ENCODE measurements at regions not wholly inside any gene's neighbourhood (a gene's known extent, or its start where the extent isn't known, plus 50 kb on each side); places are given as distances from the start of the nearest gene placed in this dataset.
"Not testable (repeated sequence)": the region's sequence is repeated elsewhere in the genome, so short reads cannot be mapped to it uniquely, and the experiment has no call there.

DNA sequence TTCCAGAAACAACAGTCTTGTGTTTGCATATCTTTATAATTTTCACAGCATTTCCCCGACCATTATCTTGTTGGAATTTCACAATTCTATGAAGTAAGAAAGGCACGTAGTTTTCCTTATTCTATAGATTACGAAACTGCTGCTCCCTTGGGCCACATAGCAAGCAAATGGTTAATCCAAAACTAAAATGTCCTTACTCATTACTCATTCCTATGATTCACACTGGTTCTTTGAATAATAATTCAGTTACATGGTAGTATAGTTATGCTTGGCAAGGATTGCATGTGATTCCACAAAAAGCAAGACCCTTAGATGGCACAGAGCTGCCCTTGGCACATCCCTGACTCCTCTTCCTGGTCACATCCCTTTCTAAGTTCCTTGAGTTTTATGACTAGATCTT is 51.2 kb downstream of the OR13H1 start:
- DNase-seq: no peak

DNA sequence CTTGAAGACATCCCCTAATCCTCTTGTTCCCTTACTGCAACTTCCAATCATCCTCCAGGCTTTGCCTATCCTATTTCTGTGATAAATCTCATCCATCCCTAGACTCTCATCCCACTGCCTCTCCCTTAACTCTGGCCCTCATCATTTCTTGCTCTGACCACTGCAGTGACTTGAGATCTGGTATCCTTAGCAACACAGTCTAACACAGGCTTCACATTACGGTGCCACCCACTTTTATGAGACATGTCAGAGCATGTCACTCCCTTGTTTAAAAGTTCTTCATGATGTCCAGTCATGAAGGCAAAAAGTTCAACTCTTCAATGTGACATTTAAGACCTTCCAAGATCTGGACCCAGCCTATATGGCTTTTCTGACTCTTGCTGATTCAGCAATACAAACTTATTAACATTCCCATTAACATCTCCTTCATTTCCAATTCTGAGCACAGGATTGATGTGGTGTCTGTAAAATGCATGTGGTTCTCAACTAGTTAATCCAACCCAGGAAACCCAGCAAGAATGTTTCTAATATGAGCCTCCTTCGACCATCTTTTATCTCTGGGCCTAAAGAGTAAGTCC is 64.0 kb downstream of the OR13H1 start:
- no peak for DNase-seq

DNA sequence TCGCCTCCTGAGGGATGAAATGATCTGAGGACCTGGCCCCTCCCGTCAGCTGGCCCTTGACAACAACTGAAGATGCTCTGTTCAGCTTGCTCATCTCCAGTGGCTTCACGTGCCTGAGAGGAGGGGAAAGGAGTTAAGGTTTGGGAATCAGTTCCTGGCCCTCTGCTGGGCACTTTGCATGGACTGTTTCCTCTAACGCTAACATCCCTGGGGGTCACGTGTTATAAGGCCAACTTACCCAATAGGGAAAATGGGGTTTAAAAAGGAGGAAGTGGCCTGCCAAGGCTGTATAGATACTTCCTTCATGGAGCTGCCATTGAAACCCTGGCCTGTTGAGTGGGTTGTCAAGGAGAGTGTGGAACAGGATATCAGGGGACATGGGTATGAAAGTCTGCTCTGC is 65.6 kb downstream of the OR13H1 start:
- no peak for DNase-seq

DNA sequence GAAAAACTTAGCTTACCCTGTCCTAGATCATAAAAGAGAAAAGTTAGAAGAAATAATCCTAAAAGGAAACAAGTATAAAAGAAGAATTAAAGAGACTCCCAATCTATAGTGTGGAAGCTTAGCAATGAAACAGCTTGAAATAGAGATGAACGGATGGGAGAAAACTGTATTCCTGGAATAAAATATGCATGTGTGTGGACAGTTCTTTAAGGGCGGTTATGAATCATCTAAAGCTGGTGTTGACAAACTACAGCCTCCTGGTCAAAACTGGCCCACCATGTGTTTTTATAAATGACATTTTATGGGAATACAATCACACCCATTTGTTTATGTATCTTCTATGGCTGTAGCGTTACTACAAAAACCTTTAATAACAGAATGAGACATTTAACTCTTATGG is 69.4 kb downstream of the OR13H1 start:
- DNase-seq: no peak

DNA sequence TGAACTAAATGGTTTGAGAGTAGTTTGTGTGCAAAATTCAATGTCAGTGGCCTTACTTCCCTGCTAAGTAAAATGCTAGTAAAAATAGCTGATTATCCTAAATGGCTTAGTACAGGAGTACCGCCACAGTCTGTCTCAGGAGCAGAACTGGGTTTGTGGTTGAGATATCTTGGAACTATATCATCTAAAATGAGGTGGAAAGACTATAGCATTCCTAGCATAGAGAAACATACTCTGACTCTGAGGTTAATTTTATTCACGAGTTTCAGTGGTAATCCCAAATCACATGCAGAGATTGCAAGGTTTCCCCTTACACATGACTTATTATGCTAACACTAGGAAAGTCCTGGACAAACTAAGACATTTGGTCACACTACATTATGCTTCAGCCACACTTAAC is 70.4 kb downstream of the OR13H1 start:
- no peak for DNase-seq

DNA sequence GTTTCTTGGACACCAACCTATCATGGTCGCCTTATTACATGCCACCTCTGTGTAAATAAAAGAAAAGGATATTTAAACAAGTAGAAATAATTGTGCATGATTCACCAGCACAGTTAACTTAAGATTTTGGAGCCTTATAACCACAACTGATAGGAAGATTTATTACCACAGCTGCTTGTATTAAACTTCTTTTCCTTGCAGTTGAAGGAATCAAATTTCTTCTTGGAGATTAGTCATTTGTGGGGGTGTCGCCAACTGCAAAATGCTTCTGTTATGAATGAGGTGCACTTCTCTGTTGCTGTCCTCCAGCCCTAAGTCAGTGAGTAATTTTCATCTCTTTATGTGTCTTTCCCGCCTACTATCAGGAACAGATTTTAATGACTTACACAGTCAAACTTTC is 73.3 kb downstream of the OR13H1 start:
- DNase-seq: no peak

DNA sequence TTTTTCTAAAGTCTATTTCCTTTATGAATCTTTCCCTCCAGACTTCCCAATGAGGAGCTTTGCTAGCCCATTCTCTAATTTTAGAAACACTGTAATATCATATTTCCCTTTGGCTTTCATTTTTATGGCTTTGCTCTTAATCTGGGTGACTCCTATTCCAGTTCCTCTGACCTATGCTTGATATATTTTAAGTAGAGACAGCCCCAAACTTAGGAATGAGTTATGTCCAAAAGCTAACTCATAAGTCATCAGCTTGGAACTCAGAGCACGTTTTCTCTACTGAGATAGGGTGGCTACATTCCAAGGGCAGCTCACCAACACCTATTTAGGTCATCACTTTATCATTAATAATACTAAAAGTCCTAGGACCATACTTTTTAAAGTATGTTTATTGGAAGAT is 77.8 kb downstream of the OR13H1 start:
- DNase-seq: no peak

DNA sequence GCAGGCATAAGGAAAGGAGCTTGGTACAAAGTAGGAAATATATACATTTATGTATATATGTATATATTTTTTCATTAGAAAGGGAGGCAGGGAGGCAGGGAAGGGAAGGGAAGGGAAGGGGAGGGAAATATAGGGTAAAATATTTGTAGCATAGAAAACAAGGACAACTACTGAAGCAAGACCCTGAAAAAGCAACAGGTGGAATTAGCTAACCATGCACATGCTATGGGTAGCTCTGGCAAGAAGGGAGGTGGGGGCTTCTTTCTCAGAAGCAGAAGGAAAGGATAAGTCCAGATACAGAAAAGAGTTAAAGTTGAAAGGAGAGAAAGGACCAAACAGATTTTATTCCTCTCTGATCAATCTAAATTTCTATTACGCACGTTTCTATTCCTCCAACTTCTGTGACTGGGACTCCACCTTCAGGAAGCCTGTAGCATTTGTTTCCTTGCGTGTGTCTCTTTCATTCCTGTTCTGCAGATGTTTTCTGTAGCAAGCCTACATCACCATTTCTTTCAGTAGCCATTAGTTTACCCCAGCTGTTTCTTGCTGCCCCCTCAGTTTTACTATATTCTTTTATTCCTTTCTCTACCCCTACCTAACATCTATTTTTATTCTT is 82.9 kb downstream of the OR13H1 start:
- DNase-seq: no peak

DNA sequence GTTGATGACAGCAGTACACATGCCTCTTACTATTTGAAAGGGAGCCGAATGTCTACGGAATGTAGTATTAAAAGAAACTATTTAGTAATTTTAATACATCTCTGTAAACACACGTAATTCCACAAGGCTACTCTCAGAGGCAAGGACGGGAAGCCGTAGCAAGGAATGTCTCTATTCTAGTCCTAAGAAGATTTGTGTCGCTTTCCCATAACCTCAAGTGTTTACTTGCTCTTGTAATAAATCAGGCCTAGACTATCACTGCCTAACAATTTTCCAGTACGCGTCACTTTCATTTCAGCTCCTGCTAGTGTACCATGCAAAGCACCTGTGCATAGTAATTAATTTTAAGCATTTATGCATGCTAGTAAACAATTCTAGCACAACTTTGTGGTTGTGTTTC is 86.7 kb downstream of the OR13H1 start:
- DNase-seq: no peak

DNA sequence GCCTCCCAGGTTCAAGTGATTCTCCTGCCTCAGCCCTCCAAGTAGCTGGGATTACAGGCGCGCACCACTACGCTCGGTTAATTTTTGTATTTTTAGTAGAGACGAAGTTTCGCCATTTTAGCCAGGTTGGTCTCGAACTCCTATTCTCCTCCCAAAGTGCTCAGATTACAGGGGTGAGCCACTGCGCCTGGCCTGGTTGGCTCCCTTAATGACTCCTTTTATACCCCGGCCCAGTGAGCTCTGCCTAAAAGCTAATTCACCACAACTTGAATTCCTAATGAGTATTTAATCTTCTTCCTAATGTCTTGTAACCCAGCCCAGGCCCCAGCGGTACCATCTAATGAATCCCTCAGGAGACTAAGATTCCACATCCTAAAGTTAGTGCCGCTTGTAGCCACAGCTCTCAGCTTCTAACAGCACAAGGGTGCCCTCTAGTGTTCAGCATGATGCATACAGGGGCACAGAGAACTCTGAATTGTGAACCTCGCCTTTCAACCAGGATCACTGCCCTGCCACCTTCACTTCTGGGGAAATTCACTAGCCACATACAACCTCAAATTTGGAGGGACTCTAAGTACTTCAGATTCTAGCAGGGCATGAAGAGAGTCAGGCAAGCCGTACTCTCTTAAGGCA is 89.5 kb downstream of the OR13H1 start:
- peak; percentile 8 for DNase-seq

DNA sequence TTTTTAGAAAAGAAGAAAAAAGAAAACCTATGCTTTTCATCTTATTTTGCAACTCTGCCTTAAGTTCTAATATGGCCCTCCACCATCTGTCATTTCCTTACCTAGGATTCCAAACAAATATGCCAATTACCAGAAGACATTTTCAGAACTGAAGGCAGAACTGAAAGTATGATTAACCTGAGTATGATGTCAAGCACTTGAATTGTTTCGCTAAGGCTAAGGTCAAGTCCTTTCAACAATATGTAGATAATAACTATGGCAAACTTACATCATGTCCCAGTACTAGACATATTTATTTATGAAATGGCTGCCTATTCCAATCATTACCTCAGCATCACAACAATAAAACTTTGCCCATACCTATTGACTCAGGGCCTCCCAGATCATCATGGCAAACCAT is 91.0 kb downstream of the OR13H1 start:
- DNase-seq: no peak

DNA sequence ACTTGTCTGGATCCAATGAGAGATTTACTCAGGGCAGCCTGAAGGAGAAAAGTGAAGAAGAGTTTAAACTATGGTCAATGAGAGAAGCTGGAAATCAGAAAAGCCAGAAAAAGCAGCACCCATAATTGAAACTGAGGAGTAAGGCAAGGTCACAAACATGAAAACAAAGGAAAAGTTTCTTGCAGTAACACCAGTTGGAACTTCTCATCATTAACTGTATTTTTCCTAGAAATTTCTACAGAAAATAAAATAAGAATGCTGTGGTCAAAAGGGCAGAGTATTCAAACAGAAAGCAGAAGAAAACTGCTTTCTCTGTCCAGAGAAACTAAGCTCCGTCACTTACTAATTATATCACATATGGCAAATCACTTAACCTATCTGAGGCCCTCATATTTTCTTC is 102.2 kb downstream of the OR13H1 start:
- no peak for DNase-seq

DNA sequence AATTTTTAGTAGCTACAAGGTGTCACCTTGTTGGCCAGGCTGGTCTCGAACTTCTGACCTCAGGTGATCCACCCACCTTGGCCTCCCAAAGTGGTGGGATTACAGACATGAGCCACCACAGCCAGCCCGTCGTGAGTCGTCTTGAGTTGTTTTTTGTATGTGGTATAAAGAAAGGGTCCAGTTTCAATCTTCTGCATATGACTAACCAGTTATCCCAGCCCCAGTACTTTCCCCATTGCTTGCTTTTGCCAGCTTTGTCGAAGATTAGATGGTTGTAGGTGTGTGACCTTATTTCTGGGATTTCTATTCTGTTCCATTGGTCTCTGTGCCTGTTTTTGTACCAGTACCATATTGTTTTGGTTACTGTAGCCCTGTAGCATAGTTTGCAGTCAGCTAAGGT is 105.9 kb downstream of the OR13H1 start:
- DNase-seq: no peak

DNA sequence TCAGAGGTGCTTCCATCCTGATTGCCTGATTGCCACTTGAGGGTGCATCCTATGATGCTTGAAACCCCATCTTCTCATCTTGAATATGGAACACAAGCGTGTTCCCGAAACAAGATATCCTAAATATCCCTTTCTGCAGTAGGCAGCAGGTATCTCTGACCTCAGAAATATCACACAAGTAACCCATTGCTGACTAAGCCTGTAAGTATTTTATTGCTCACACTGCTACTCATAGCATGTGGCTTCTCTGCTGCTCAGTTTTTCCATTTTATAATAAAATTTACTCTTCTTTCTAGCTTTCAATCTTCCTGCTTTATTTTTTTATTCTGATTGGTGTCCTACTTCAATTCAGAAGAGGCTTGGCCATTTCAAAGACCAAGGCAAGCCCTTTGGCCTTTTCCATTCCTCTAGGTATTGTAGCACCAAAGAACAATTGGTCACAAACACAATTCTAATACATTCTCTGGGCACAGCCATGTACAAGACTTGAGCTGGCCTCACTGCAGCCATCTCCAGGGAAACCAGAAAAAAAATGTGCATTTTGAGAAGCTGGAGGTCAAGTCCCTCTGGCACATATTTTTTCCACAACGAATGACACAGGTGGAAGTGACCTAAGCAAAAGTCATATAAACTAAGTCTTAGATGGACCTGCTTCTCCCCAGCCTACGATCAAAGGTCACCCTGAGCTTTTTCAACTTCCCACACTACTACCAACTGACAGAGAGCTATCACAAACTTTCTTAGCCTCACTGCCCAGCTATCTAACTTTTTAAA is 107.0 kb downstream of the OR13H1 start:
- no peak for DNase-seq

DNA sequence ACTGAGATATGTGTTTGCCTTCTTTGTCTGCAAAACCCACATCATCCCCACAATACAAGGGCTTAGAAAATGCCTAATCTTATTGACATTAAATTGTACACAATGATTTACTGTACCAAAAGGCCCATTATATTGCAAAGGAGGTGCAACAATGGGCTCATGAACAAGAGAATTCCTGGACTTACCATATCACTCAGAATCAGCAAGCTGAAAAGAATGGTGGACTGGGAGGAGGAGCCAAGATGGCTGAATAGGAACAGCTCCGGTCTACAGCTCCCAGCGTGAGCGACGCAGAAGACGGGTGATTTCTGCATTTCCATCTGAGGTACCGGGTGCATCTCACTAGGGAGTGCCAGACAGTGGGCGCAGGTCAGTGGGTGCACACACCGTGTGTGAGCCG is 119.9 kb downstream of the OR13H1 start:
- not testable (repeated sequence) for DNase-seq

DNA sequence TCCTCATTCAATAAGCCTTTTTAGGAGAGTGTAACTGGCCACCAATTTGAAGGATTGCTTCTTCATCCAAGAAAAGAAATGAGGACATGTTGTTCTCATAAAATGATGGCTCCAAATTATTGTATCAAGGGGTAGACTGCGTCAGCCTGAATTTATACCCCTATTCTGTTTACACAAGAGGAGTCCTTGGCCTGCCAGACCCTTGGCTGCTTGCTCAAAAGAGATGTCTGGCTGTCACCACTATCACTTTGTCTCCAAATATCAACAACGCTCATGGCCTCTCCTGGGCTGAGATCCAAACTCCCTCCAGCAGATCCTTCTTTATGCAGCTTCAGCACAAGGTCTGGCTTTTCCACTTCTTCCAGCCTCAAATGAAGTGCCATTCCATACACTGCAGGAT is 127.9 kb downstream of the OR13H1 start:
- DNase-seq: no peak

DNA sequence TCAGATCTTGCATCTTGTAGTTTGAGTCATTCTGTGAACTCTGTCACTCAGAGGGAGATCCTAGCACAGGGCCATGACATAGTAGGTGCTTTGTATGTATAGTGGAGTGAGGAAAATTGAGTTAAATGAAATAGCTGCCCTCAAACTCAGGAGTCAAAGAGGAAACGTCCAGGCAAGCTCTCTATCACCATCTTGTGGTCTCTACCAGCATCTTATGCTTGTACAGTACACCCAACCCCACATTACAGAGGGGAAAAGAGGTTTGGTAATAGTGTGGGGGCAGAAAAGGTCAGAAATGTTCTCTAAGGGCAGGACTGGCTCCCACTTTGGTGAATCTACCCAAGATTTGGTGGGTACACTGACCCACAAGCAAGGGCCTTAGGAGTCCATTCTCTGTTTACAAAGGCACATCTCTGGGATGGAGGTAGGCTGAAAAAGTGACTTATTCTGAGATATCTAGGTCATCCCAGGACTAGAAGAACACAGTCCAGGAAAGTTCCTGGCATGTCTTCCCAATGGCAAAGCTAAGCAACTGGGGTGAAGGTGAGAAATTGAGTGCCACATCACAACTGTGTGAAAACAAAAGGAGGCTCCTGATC is 131.8 kb downstream of the OR13H1 start:
- DNase-seq: no peak

DNA sequence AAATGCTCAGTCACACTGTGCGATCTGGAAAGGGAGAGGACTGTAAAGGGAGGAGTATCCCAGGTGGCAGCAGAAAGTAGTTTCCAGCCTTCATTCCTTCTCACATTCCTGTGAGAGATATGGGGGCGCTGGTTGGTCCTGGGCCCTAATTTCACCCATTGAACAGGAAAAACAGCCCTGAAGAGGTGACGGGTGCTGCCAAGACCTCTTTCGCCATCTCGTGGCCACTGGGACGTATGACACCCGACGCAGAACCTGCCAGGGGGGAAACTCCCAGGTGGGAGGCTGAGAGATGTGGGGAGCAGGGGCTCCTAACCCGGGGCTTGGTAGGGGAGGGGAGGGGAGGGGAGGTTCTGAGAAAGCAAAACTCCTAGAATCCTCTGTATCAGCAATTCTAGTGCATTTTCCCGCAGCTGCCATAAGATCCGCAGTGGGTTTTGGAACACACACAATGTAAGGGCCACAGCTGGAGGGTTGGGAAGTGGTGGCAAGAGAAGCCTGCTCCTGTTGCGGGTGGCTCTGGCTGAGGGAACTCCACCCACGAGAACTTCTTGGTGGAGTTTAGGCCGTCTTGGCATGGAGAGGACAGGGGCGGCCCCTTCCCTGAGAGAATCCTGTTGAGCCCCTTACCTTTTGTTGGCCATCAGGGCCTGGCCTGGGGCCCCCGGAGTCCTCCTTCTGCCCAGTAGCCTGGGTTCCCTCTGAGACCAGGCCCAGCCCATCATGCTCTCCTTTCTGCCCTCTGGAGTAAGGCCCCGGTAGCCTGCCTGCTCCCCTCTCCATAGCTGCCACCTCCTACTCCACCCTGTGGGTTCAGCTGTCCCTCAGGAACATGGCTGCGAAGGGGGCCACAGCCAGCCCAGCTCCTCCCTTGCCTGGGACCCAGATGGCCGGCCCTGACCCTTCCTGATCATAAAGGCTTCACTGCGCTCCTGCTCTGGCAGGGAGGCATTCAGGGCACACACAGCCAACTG is 134.1 kb downstream of the OR13H1 start:
- peak; percentile 25 for DNase-seq

DNA sequence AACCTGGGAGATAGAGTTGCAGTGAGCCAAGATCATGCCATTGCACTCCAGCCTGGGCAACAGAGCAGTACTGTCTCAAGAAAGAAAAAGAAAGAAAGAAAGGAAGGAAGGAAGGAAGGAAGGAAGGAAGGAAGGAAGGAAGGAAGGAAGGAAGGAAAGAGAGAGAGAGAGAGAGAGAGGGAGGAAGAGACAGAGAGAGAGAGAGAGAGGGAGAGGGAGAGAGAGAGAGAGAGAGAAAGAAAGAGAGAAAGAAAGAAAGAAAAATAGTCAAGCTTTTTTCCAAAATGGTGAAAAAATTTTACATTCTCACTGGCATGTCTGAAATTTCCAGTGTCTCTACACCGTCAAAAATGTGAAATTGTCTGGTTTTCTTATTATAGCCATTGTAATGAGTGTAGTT is 138.9 kb downstream of the OR13H1 start:
- DNase-seq: not testable (repeated sequence)

DNA sequence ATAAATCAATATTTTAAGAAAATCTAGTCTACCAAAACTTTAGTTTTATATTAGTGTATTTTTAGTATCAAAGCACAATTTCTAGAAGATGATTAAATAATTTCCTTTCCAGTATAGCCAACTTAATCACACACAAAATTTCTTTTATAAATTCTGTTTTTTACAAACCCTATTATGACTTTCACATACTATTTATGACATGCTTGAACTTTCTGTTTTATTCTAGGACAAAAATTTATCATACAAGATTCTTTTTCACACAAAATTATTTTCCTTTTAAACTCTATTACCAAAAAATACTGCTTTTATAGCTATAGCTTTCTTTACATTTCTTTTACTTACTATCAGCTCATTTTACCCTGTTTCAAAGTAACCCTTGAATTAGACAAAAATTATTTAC is 149.5 kb downstream of the OR13H1 start:
- DNase-seq: no peak

DNA sequence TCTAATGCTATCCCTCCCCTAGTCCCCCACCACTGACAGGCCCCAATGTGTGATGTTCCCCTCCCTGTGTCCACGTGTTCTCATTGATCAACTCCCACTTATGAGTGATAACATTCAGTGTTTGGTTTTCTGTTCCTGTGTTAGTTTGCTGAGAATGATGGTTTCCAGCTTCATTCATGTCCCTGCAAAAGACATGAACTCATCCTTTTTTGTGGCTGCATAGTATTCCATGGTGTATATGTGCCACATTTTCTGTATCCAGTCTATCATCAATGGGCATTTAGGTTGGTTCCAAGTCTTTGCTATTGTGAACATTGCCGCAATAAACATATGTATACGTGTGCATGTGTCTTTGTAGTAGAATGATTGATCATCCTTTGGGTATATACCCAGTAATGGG is 153.1 kb downstream of the OR13H1 start:
- DNase-seq: not testable (repeated sequence)

DNA sequence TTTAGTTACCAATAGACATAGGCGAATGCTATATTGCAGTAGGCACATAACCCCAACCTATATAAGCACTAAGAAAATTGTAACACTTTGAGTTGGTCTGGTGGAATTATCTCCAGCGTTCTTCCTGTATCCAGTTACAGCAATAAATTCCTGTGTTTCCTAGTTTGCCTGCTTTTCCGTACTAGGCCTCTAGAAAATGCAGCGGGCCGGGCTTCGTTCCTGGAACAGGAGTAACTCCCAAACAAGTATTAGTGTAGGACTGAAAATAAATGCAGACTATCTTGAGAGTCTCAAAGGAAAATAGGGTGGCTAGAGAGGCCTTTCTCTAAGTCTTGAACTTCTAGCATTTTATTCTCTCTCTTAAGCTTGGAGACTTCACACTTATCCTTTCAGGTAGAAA is 159.8 kb downstream of the OR13H1 start:
- no peak for DNase-seq
